ENCODE measurements at regions not wholly inside any gene's neighbourhood (a gene's known extent, or its start where the extent isn't known, plus 50 kb on each side); places are given as distances from the start of the nearest gene placed in this dataset.

GRCh38 chr18:39776766-39777165 is 2178.3 kb upstream of the PIK3C3 start:
- TF ChIP-seq, protein P1, sequence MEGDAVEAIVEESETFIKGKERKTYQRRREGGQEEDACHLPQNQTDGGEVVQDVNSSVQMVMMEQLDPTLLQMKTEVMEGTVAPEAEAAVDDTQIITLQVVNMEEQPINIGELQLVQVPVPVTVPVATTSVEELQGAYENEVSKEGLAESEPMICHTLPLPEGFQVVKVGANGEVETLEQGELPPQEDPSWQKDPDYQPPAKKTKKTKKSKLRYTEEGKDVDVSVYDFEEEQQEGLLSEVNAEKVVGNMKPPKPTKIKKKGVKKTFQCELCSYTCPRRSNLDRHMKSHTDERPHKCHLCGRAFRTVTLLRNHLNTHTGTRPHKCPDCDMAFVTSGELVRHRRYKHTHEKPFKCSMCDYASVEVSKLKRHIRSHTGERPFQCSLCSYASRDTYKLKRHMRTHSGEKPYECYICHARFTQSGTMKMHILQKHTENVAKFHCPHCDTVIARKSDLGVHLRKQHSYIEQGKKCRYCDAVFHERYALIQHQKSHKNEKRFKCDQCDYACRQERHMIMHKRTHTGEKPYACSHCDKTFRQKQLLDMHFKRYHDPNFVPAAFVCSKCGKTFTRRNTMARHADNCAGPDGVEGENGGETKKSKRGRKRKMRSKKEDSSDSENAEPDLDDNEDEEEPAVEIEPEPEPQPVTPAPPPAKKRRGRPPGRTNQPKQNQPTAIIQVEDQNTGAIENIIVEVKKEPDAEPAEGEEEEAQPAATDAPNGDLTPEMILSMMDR (IDR thresholded peaks at IDR 0.05; ENCODE audit: low read depth, low read length, missing input control) = no peak
- no peak for TF ChIP-seq FOXA2 (IDR thresholded peaks at IDR 0.05)
- TF ChIP-seq EGR1 (IDR thresholded peaks at IDR 0.05; ENCODE audit: low read depth in 2 of 2) = no peak
- TF ChIP-seq, protein P2, sequence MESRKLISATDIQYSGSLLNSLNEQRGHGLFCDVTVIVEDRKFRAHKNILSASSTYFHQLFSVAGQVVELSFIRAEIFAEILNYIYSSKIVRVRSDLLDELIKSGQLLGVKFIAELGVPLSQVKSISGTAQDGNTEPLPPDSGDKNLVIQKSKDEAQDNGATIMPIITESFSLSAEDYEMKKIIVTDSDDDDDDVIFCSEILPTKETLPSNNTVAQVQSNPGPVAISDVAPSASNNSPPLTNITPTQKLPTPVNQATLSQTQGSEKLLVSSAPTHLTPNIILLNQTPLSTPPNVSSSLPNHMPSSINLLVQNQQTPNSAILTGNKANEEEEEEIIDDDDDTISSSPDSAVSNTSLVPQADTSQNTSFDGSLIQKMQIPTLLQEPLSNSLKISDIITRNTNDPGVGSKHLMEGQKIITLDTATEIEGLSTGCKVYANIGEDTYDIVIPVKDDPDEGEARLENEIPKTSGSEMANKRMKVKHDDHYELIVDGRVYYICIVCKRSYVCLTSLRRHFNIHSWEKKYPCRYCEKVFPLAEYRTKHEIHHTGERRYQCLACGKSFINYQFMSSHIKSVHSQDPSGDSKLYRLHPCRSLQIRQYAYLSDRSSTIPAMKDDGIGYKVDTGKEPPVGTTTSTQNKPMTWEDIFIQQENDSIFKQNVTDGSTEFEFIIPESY (IDR thresholded peaks at IDR 0.05) = no peak
- TF ChIP-seq GABPA (IDR thresholded peaks at IDR 0.05 in 1 of 2, conservative IDR thresholded peaks at IDR 0.05 in 1 of 2) = no peak
- no peak for TF ChIP-seq MAX (IDR thresholded peaks at IDR 0.05)
- TF ChIP-seq, protein P3, sequence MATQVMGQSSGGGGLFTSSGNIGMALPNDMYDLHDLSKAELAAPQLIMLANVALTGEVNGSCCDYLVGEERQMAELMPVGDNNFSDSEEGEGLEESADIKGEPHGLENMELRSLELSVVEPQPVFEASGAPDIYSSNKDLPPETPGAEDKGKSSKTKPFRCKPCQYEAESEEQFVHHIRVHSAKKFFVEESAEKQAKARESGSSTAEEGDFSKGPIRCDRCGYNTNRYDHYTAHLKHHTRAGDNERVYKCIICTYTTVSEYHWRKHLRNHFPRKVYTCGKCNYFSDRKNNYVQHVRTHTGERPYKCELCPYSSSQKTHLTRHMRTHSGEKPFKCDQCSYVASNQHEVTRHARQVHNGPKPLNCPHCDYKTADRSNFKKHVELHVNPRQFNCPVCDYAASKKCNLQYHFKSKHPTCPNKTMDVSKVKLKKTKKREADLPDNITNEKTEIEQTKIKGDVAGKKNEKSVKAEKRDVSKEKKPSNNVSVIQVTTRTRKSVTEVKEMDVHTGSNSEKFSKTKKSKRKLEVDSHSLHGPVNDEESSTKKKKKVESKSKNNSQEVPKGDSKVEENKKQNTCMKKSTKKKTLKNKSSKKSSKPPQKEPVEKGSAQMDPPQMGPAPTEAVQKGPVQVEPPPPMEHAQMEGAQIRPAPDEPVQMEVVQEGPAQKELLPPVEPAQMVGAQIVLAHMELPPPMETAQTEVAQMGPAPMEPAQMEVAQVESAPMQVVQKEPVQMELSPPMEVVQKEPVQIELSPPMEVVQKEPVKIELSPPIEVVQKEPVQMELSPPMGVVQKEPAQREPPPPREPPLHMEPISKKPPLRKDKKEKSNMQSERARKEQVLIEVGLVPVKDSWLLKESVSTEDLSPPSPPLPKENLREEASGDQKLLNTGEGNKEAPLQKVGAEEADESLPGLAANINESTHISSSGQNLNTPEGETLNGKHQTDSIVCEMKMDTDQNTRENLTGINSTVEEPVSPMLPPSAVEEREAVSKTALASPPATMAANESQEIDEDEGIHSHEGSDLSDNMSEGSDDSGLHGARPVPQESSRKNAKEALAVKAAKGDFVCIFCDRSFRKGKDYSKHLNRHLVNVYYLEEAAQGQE (IDR thresholded peaks at IDR 0.05) = no peak
- no peak for TF ChIP-seq YY1 (IDR thresholded peaks at IDR 0.05)
- TF ChIP-seq HNF4A (conservative IDR thresholded peaks at IDR 0.05) = no peak

All from liver (tissue), 3 donors.